IPS-20b (cell line): ENCODE measurements at regions not wholly inside any gene's neighbourhood (a gene's known extent, or its start where the extent isn't known, plus 50 kb on each side); places are given as distances from the start of the nearest gene placed in this dataset.

Source experiments
- H3K27ac ChIP-seq: one replicate; pipeline ENCODE4 v1.5.1; 2013; ENCODE audit warnings: low read length
- H3K27me3 ChIP-seq: 2 replicates; pipeline ENCODE4 v1.6.1; 2013; ENCODE audit warnings: mild to moderate bottlenecking, low read length, inconsistent platforms; ENCODE audit not compliant: insufficient read depth
- H3K36me3 ChIP-seq: 2 replicates; pipeline ENCODE4 v1.6.1; 2013; ENCODE audit warnings: low read depth, mild to moderate bottlenecking, inconsistent platforms, low read length, moderate library complexity; ENCODE audit not compliant: insufficient read depth
- H3K4me1 ChIP-seq: 2 replicates; pipeline ENCODE4 v1.6.1; 2013; ENCODE audit warnings: mild to moderate bottlenecking, control low read depth, inconsistent platforms, low read length, moderate library complexity; ENCODE audit not compliant: insufficient read depth
- H3K4me3 ChIP-seq: 2 replicates; pipeline ENCODE4 v1.5.1; 2013; ENCODE audit warnings: mild to moderate bottlenecking, low read length, inconsistent platforms
- H3K9ac ChIP-seq: 2 replicates; pipeline ENCODE4 v1.6.1; 2013; ENCODE audit warnings: low read depth, mild to moderate bottlenecking, inconsistent platforms, low read length, moderate library complexity
- H3K9me3 ChIP-seq: 2 replicates; pipeline ENCODE4 v1.6.1; 2013; ENCODE audit warnings: mild to moderate bottlenecking, low read depth, low read length, inconsistent platforms; ENCODE audit not compliant: insufficient read depth

DNA sequence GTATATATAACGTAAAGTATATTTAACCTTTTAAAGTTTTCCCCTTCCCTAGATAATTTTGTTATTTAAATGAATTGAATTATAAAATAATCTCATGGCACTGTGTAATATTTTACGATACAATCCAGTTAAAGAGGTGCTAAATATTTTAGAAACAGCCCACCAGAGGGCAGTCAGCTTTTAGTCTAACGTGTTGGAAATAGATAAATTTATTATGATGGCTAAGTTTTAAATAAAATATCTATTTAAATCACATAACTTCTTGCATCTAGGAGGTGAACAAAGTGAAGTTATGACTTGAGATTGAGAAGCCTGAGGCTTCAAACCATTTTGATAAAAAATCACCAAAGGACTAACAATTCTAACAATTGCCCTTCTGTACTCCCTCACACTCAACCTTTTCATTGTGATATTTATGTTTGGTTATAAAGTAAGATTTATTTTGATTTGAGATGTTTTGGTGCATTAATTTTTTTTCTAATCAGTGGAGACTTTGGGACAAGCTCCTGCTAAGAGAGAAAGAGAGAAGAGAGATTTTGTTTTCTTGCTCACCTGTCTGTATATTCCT is 171.5 kb upstream of the SP4 start:
- Histone ChIP-seq H3K27me3 (peaks cover 9% of the 10 kb centered on the region; the same call in 1 of the 2 replicates), H3K4me3 (no peak overlapping the region), H3K36me3 (no peaks in the 10 kb centered on the region), H3K27ac (no peak overlapping the region), H3K9me3 (no peaks in the 10 kb centered on the region), H3K4me1 (peaks cover 20% of the 10 kb centered on the region), H3K9ac (no peak overlapping the region)

DNA sequence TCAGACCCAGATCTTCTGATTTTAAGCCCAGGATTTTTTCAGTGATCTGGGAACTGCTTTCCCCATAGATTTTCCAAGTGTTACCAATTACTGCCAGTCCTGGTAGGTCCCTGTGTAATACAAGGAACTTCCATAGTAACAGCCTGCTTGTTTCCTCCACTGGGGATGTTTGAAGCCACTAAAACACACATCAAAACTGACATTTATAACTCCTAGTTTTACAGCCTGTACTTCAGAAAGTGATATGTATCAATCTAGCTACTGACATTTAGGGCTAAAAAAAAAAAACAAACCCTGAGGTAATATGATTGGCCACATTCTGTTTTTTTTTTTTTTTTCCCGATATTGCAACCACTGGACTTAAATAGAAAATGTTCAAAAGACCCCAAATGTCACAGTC is 166.9 kb upstream of the SP4 start:
- Histone ChIP-seq H3K9me3 (no peaks in the 10 kb centered on the region), H3K4me1 (peaks cover 13% of the 10 kb centered on the region; the same call in 1 of the 2 replicates), H3K9ac (no peak overlapping the region), H3K27ac (no peak overlapping the region), H3K4me3 (peak overlapping the region; percentile 34; the same call in 1 of the 2 replicates), H3K36me3 (no peaks in the 10 kb centered on the region), H3K27me3 (no peaks in the 10 kb centered on the region)

DNA sequence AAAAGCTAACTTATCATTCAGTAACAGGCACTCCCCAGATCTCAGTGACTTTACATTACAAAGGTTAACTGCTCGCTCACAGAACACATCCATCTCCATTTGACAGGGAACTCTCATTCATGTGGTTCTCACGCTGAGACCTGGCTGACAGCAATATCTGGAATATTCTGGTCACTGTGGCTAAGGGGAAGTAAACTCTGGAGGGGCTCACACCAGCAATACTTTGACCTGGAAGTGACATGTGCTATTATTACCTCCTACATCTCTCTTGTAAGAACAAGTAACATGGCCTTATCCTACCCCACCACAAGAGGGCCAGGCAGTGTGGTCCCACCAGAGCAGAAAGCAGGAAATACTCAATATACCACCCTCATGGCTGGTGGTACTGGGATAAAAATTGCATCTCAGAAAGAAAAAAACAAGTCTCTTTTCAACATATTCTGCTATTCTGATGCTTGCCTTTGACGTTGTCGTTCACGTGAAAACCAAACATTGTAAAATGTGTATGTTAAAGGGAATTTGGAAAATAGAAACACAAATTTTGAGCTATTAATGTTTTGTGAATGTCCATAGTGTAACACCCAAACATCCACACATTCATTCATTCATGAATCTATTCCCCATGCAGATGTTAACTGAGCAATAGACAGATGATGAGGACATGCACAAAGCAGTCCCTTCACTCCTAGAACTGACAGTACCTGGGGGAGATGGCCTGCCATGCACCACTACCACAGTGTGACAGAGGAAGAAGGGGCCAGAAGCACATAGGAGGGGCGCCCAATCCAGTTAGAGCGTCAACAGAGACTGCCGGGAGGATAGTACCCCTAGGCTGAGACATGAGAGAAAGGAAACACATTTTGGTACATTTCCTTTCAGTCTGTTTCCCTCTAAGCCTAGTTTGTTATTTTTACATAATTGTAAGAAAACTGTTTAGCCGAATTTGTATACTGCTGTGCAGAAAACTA is 166.0 kb upstream of the SP4 start:
- no peaks in the 10 kb centered on the region for H3K36me3 ChIP-seq
- H3K4me3 ChIP-seq: peak overlapping the region; percentile 34; the same call in 1 of the 2 replicates
- no peak overlapping the region for H3K9ac ChIP-seq
- H3K27ac ChIP-seq: no peak overlapping the region
- peaks cover 13% of the 10 kb centered on the region; the same call in 1 of the 2 replicates for H3K4me1 ChIP-seq
- H3K27me3 ChIP-seq: no peaks in the 10 kb centered on the region
- no peaks in the 10 kb centered on the region for H3K9me3 ChIP-seq

DNA sequence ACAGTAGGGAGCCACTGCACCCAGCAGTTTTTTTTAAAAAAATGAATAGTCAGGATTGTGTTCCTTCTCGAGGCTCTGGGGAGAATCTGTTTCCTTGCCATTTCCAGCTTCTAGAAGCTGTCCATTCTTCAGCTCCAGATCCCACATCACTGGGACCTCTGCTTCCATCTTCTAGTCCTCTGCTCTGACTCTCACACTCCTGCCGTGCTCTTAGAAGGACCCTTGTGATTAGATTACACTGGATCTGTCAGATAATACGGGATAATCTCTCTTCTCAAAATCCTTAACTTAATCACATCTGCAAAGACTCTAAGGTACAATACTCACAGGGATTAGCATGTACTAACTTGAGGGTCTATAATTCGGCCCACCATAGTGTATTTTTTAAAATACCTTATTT is 158.9 kb upstream of the SP4 start:
- Histone ChIP-seq H3K4me1 (no peaks in the 10 kb centered on the region), H3K9me3 (no peaks in the 10 kb centered on the region), H3K27me3 (no peaks in the 10 kb centered on the region), H3K27ac (no peak overlapping the region), H3K36me3 (no peaks in the 10 kb centered on the region), H3K4me3 (no peak overlapping the region), H3K9ac (no peak overlapping the region)

DNA sequence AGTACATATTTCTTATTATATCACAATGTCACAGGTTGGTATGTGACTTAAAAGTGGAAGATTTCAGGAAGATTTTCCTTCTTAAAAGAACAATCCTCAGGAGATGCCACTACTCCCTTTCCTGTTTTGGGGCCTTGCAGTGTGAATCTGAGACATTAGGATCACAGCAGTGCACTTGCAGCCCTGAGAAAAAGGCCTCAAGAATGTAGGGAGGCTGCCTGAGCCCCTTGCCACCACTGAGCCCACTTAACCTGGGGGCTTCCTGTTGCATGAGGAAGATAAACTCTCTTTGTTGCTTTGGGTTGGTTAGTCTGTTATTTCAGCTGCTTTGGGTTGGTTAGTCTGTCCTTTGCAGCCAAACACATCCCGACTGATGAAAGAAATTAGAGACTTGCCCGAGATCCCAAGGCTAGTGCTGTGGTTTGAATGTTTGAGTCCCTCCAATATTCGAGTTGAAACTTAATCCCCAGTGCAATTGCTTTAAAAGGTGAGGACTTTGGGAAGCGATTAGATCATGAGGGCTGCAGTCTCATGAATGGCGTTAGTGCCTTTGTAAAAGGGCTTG is 151.3 kb upstream of the SP4 start:
- no peak overlapping the region for H3K4me3 ChIP-seq
- H3K36me3 ChIP-seq: no peaks in the 10 kb centered on the region
- H3K27ac ChIP-seq: no peak overlapping the region
- H3K9ac ChIP-seq: no peak overlapping the region
- no peaks in the 10 kb centered on the region for H3K27me3 ChIP-seq
- no peaks in the 10 kb centered on the region for H3K9me3 ChIP-seq
- peaks cover 5% of the 10 kb centered on the region; the same call in 1 of the 2 replicates for H3K4me1 ChIP-seq

DNA sequence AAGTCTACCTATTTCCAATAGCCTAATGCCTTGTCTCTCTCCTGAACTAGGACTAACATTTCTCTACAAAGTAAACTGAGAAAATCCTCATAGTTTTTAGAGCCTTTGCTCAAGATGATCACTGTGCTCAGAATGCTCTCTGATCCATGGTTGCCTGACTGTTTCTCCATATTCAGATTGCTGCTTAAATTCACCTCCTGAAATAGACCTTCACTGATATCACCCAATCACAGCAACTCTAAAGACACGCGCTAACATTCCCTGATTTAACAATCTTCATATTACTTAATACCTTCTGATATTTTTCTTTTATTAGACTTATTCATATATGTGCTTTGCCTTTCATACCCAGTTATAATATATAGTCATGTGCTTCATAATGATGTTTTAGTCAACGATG is 148.9 kb upstream of the SP4 start:
- H3K9me3 ChIP-seq: no peaks in the 10 kb centered on the region
- H3K27ac ChIP-seq: no peak overlapping the region
- H3K4me1 ChIP-seq: peaks cover 5% of the 10 kb centered on the region; the same call in 1 of the 2 replicates
- H3K36me3 ChIP-seq: no peaks in the 10 kb centered on the region
- no peak overlapping the region for H3K9ac ChIP-seq
- H3K27me3 ChIP-seq: no peaks in the 10 kb centered on the region
- no peak overlapping the region for H3K4me3 ChIP-seq

DNA sequence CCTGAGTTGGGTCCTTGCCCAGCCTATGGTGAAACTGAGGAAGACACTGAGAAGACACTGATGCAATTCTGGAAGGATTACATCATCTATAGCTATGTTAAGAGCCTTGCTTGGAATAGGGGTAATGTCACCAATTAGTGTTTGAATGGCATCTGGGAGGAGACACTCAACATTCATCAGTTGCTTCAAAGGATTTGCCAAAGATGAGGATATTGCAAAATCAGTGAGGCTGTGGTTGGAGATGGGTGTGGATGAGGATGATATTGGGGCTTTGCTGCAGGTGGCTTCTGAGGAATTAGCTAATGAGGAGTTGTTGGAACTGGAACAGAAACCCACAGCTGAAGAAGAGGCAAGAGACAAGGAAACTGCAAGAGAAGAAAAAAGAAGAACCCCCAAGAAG is 146.7 kb upstream of the SP4 start:
- no peaks in the 10 kb centered on the region for H3K27me3 ChIP-seq
- no peak overlapping the region for H3K4me3 ChIP-seq
- no peak overlapping the region for H3K27ac ChIP-seq
- H3K9me3 ChIP-seq: no peaks in the 10 kb centered on the region
- peaks cover 5% of the 10 kb centered on the region; the same call in 1 of the 2 replicates for H3K4me1 ChIP-seq
- H3K36me3 ChIP-seq: no peaks in the 10 kb centered on the region
- no peak overlapping the region for H3K9ac ChIP-seq

DNA sequence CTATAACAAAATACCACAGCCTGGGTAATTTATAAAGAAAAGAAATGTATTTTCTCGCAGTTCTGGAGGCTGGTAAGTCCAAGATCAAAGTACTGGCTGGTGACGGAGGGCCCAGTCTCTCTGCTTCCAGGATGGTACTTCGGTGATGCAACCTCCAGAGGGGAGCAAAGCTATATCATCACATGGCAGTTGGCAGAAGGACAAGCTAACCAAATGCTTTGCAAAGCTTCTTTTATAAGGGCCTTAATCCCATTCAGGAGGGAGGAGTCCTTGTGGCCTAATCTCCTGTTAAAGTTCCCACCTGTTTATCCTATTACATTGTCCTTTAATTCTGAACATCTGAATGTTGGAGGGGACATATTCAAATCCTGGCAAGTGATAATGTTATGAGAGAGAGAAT is 134.1 kb upstream of the SP4 start:
- H3K4me3 ChIP-seq: no peak overlapping the region
- no peaks in the 10 kb centered on the region for H3K36me3 ChIP-seq
- no peaks in the 10 kb centered on the region for H3K27me3 ChIP-seq
- no peak overlapping the region for H3K9ac ChIP-seq
- no peak overlapping the region for H3K27ac ChIP-seq
- H3K4me1 ChIP-seq: no peaks in the 10 kb centered on the region
- H3K9me3 ChIP-seq: no peaks in the 10 kb centered on the region

DNA sequence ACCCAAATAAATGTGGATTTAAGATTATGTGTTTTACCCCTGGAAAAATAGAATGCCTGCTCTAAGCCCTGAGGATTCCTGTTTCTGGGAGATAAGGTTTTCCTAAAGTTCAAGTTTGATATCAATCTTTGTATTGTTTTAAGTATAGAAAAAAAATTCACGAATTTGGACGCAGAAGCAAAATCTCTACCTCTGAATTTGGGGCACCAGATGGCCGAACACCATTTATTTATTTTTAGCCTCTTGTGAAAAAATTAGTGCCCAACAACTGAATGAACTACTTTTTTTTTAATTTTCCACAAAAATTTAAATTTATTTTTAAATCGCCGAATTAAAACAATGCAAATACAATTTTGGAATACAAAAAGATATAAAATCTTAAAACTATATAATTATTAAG is 128.1 kb upstream of the SP4 start:
- H3K36me3 ChIP-seq: no peaks in the 10 kb centered on the region
- no peak overlapping the region for H3K27ac ChIP-seq
- no peak overlapping the region for H3K9ac ChIP-seq
- H3K9me3 ChIP-seq: no peaks in the 10 kb centered on the region
- no peak overlapping the region for H3K4me3 ChIP-seq
- H3K27me3 ChIP-seq: no peaks in the 10 kb centered on the region
- no peaks in the 10 kb centered on the region for H3K4me1 ChIP-seq

DNA sequence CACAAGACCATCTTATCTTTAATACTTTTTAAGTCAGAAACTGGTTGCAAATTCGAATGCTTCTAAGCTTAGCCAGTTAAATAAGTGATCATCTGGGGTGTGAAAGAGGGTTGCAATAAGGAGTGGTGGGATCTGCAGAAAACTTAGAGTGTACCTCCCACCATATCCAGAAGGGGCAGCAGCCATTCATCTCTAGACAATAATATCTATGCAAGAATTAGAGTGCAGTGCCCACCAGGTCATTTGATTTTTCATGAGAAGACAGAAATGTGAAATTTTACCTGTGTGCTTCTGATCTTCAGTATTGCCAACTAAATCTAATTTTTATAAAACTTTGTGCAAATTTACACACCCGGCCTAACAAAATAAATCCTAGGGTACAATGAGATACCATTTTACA is 127.2 kb upstream of the SP4 start:
- Histone ChIP-seq H3K9ac (no peak overlapping the region), H3K27me3 (no peaks in the 10 kb centered on the region), H3K9me3 (no peaks in the 10 kb centered on the region), H3K4me1 (no peaks in the 10 kb centered on the region), H3K36me3 (no peaks in the 10 kb centered on the region), H3K4me3 (no peak overlapping the region), H3K27ac (no peak overlapping the region)

DNA sequence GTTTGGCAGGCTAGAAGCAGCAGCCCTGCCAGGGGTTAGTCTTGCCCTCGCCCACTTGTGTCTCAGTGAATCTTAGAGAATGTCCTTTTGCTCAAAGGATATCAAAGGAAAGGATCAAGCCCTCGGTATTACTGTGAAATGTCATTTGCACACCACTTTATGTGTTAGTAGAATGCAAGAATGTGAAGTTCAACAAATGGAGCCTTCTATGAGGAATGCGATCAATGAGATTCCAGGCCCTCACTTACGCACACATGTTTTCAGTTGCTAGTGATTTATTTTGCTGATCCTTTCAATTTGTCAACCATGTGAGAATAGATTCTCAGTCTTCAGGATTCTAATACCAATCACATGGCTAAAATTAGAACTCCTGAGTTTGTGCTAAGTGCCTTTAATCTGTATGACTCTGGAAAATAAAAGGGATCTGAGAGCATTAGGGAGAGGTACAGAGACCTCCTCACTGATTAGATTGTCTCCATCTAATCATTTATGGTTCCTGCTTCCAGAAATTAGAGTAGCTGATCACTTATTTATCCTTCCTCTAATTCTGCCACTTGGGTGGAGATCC is 123.0 kb upstream of the SP4 start:
- Histone ChIP-seq H3K4me3 (no peak overlapping the region), H3K9me3 (peaks cover 25% of the 10 kb centered on the region), H3K9ac (no peak overlapping the region), H3K4me1 (no peaks in the 10 kb centered on the region), H3K27ac (no peak overlapping the region), H3K27me3 (no peaks in the 10 kb centered on the region), H3K36me3 (no peaks in the 10 kb centered on the region)
